ENCODE measurements at regions not wholly inside any gene's neighbourhood (a gene's known extent, or its start where the extent isn't known, plus 50 kb on each side); places are given as distances from the start of the nearest gene placed in this dataset.

DNA sequence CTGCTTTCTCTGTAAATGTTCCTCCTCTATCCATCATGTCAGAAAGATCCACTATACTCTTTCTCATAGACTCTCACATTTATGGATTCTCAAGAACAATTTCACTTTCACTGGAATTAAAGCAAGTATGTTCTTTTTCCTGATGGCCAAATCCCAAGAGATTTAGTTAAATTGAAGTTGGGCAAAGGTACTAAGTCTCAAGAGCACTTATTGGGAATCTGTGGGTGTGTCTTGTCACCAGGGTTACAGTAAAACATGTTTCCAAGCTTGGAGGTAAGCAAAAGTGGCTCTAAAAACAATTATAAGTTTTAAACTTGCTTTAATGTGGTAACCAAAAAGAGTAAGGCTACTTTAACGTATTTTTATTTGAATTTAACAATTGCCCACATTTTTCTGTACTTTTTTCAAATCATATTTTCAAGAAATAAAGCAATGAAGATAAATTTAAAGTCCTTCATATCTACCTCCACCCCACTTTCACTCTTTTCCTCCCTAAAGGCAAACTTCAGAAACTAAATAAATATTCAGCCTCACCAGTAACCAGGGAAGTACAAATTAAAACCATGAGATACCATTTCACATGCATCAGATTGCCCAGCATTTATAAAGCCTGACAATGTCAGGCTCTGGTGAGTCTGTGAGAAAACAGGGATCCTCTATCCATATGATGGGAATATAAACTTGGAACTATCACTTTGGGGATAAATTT, 387.4 kb downstream of the CETN3 start (continued):
- TF ChIP-seq EGR1 (IDR thresholded peaks at IDR 0.05; ENCODE audit: borderline replicate concordance, low read depth, low read length): no peak
